ENCODE measurements at regions not wholly inside any gene's neighbourhood (a gene's known extent, or its start where the extent isn't known, plus 50 kb on each side); places are given as distances from the start of the nearest gene placed in this dataset.
A peak's percentile ranks its signal among the peaks of the same experiment; 100 is the strongest.
"Not testable (repeated sequence)": the region's sequence is repeated elsewhere in the genome, so short reads cannot be mapped to it uniquely, and the experiment has no call there.

- no peaks in the 10 kb centered on the region for H3K4me1 ChIP-seq
- H3K36me3 ChIP-seq, result no peaks in the 10 kb centered on the region
- H3K4me3 ChIP-seq, result no peak overlapping the region
- no peaks in the 10 kb centered on the region for H3K27me3 ChIP-seq
- H3K27ac ChIP-seq, result no peak overlapping the region
- H3K9me3 ChIP-seq (replicated peaks), result no peaks in the 10 kb centered on the region
- no peak for DNase-seq
Observed at GRCh38 chr13:72620874-72621273, 106.6 kb downstream of the MZT1 start.

GRCh38 chr13:72617951-72618350, 109.5 kb downstream of the MZT1 start:
- H3K9me3 ChIP-seq (replicated peaks), result no peaks in the 10 kb centered on the region
- no peak for DNase-seq
- no peaks in the 10 kb centered on the region for H3K36me3 ChIP-seq
- no peak overlapping the region for H3K27ac ChIP-seq
- H3K27me3 ChIP-seq, result no peaks in the 10 kb centered on the region
- H3K4me1 ChIP-seq, result no peaks in the 10 kb centered on the region
- no peak overlapping the region for H3K4me3 ChIP-seq

GRCh38 chr13:72617186-72617585, 110.2 kb downstream of the MZT1 start:
- Histone ChIP-seq H3K27me3 (no peaks in the 10 kb centered on the region), H3K9me3 (replicated peaks) (no peaks in the 10 kb centered on the region), H3K36me3 (no peaks in the 10 kb centered on the region), H3K4me1 (no peaks in the 10 kb centered on the region), H3K27ac (no peak overlapping the region), H3K4me3 (no peak overlapping the region)
- no peak for DNase-seq

GRCh38 chr13:72610251-72610891, 117.1 kb downstream of the MZT1 start:
- not testable (repeated sequence) for H3K4me1 ChIP-seq; H3K36me3 ChIP-seq; H3K9me3 ChIP-seq (replicated peaks); H3K27ac ChIP-seq; H3K4me3 ChIP-seq; DNase-seq; H3K27me3 ChIP-seq

- no peak for DNase-seq
- Histone ChIP-seq H3K9me3 (replicated peaks) (no peaks in the 10 kb centered on the region), H3K36me3 (no peaks in the 10 kb centered on the region), H3K27me3 (no peaks in the 10 kb centered on the region), H3K27ac (no peak overlapping the region), H3K4me3 (no peak overlapping the region), H3K4me1 (no peaks in the 10 kb centered on the region)
Observed at GRCh38 chr13:72599178-72599743, 128.2 kb downstream of the MZT1 start.

- Histone ChIP-seq H3K4me3 (no peak overlapping the region), H3K4me1 (no peaks in the 10 kb centered on the region), H3K36me3 (no peaks in the 10 kb centered on the region), H3K27ac (no peak overlapping the region), H3K27me3 (no peaks in the 10 kb centered on the region), H3K9me3 (replicated peaks) (no peaks in the 10 kb centered on the region)
- no peak for DNase-seq
Observed at GRCh38 chr13:72590091-72590740, 137.2 kb downstream of the MZT1 start.

GRCh38 chr13:72586518-72586917, 140.9 kb downstream of the MZT1 start:
- no peaks in the 10 kb centered on the region for H3K4me1 ChIP-seq
- no peak overlapping the region for H3K27ac ChIP-seq
- H3K36me3 ChIP-seq, result no peaks in the 10 kb centered on the region
- no peaks in the 10 kb centered on the region for H3K27me3 ChIP-seq
- H3K9me3 ChIP-seq (replicated peaks), result no peaks in the 10 kb centered on the region
- peak in 1 of 2 experiments; percentile 7 for DNase-seq
- no peak overlapping the region for H3K4me3 ChIP-seq

GRCh38 chr13:72585254-72585653, 142.2 kb downstream of the MZT1 start:
- no peak for DNase-seq
- no peaks in the 10 kb centered on the region for H3K27me3 ChIP-seq
- H3K4me1 ChIP-seq, result no peaks in the 10 kb centered on the region; the same call in 1 of the 2 replicates
- no peaks in the 10 kb centered on the region for H3K9me3 ChIP-seq (replicated peaks)
- no peak overlapping the region for H3K27ac ChIP-seq
- no peaks in the 10 kb centered on the region for H3K36me3 ChIP-seq
- H3K4me3 ChIP-seq, result no peak overlapping the region

GRCh38 chr13:72571191-72571590, 156.2 kb downstream of the MZT1 start:
- DNase-seq, result no peak
- Histone ChIP-seq H3K27me3 (no peaks in the 10 kb centered on the region), H3K9me3 (replicated peaks) (no peaks in the 10 kb centered on the region), H3K4me3 (no peak overlapping the region), H3K36me3 (no peaks in the 10 kb centered on the region), H3K27ac (no peak overlapping the region), H3K4me1 (no peaks in the 10 kb centered on the region; the same call in 1 of the 2 replicates)

GRCh38 chr13:72570019-72570418, 157.4 kb downstream of the MZT1 start:
- no peaks in the 10 kb centered on the region for H3K9me3 ChIP-seq (replicated peaks)
- no peak overlapping the region for H3K4me3 ChIP-seq
- H3K27ac ChIP-seq, result no peak overlapping the region
- peaks cover 6% of the 10 kb centered on the region; the same call in 1 of the 2 replicates for H3K4me1 ChIP-seq
- peak in 1 of 2 experiments; percentile 5 for DNase-seq
- no peaks in the 10 kb centered on the region for H3K36me3 ChIP-seq
- no peaks in the 10 kb centered on the region for H3K27me3 ChIP-seq

- DNase-seq, result no peak
- no peaks in the 10 kb centered on the region for H3K27me3 ChIP-seq
- H3K36me3 ChIP-seq, result no peaks in the 10 kb centered on the region
- peaks cover 6% of the 10 kb centered on the region; the same call in 1 of the 2 replicates for H3K4me1 ChIP-seq
- no peaks in the 10 kb centered on the region for H3K9me3 ChIP-seq (replicated peaks)
- H3K27ac ChIP-seq, result no peak overlapping the region
- no peak overlapping the region for H3K4me3 ChIP-seq
Observed at GRCh38 chr13:72567566-72567965, 159.9 kb downstream of the MZT1 start.

GRCh38 chr13:72566526-72566925, 160.9 kb downstream of the MZT1 start:
- no peaks in the 10 kb centered on the region for H3K36me3 ChIP-seq
- no peak overlapping the region for H3K4me3 ChIP-seq
- H3K9me3 ChIP-seq (replicated peaks), result no peaks in the 10 kb centered on the region
- no peaks in the 10 kb centered on the region for H3K27me3 ChIP-seq
- no peak overlapping the region for H3K27ac ChIP-seq
- no peak for DNase-seq
- H3K4me1 ChIP-seq, result peaks cover 6% of the 10 kb centered on the region; the same call in 1 of the 2 replicates

- Histone ChIP-seq H3K9me3 (replicated peaks) (no peaks in the 10 kb centered on the region), H3K4me3 (no peak overlapping the region), H3K4me1 (peaks cover 6% of the 10 kb centered on the region; the same call in 1 of the 2 replicates), H3K27me3 (no peaks in the 10 kb centered on the region), H3K27ac (no peak overlapping the region), H3K36me3 (no peaks in the 10 kb centered on the region)
- DNase-seq, result peak; percentile 7 to 72
Observed at GRCh38 chr13:72565893-72566292, 161.5 kb downstream of the MZT1 start.

GRCh38 chr13:72562686-72563085, 164.7 kb downstream of the MZT1 start:
- H3K36me3 ChIP-seq, result no peaks in the 10 kb centered on the region
- no peaks in the 10 kb centered on the region for H3K27me3 ChIP-seq

GRCh38 chr13:72561791-72562190, 165.6 kb downstream of the MZT1 start:
- DNase-seq, result no peak
- no peak overlapping the region for H3K27ac ChIP-seq
- H3K4me1 ChIP-seq, result peaks cover 6% of the 10 kb centered on the region; the same call in 1 of the 2 replicates
- H3K9me3 ChIP-seq (replicated peaks), result no peaks in the 10 kb centered on the region
- no peaks in the 10 kb centered on the region for H3K36me3 ChIP-seq
- no peak overlapping the region for H3K4me3 ChIP-seq
- no peaks in the 10 kb centered on the region for H3K27me3 ChIP-seq

More at GRCh38 chr13:72562686-72563085, 164.7 kb downstream of the MZT1 start:
- Histone ChIP-seq H3K4me1 (peaks cover 6% of the 10 kb centered on the region; the same call in 1 of the 2 replicates), H3K27ac (no peak overlapping the region), H3K4me3 (no peak overlapping the region), H3K9me3 (replicated peaks) (no peaks in the 10 kb centered on the region)
- DNase-seq, result no peak
